ENCODE measurements at regions not wholly inside any gene's neighbourhood (a gene's known extent, or its start where the extent isn't known, plus 50 kb on each side); places are given as distances from the start of the nearest gene placed in this dataset.

DNA sequence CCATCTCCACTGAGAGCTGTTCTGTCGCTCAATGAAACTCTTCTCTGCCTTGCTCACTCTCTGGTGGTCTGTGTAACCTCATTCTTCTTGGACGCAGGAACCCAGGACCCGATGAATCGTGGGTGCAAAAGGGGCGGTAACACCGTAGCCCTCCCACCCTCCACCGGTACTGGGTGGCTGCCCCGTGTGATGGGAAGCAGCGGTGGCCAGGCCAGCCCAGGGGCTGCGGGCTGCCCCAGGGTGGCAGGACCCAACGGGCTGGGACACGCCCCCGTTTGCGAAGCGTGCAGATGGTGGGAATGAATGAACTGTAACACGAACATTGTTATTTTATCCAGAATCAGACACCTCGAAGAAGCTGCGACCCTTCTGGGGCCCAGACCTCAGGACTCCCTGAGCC is 92.3 kb upstream of the BACE2 start (continued):
- TF ChIP-seq, protein P1, sequence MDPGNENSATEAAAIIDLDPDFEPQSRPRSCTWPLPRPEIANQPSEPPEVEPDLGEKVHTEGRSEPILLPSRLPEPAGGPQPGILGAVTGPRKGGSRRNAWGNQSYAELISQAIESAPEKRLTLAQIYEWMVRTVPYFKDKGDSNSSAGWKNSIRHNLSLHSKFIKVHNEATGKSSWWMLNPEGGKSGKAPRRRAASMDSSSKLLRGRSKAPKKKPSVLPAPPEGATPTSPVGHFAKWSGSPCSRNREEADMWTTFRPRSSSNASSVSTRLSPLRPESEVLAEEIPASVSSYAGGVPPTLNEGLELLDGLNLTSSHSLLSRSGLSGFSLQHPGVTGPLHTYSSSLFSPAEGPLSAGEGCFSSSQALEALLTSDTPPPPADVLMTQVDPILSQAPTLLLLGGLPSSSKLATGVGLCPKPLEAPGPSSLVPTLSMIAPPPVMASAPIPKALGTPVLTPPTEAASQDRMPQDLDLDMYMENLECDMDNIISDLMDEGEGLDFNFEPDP (CRISPR knock-in tag; conservative IDR thresholded peaks at IDR 0.05) = no peak
- TF ChIP-seq ZBTB7B (CRISPR knock-in tag; IDR thresholded peaks at IDR 0.05) (no peak), CENPX (CRISPR knock-in tag; IDR thresholded peaks at IDR 0.05) (no peak), TBX2 (CRISPR knock-in tag; IDR thresholded peaks at IDR 0.05; ENCODE audit: borderline replicate concordance) (no peak), EED (CRISPR knock-in tag; IDR thresholded peaks at IDR 0.05) (no peak), TAF1 (CRISPR knock-in tag; IDR thresholded peaks at IDR 0.05) (no peak)
- TF ChIP-seq, protein P2, sequence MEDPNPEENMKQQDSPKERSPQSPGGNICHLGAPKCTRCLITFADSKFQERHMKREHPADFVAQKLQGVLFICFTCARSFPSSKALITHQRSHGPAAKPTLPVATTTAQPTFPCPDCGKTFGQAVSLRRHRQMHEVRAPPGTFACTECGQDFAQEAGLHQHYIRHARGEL (CRISPR knock-in tag; IDR thresholded peaks at IDR 0.05) = no peak

DNA sequence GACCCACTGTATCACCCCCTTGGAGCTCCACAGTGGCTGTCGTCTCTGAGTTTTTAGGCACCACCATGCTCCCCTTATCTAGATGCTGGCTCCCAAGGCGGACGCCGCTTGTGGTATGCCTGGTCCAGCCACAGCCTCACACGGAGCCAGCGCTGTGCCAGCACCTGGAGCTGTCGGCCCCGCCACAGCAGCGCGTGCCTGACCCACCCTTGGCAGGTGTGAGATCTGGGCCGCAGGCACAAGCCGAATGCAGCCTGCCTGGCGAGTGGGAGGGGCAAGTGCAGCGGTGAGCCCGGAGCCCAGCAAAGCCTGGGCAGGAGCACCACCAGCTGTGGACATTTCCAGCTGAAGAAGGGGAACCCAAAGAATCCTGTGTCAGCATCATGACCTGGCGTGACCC is 91.9 kb upstream of the BACE2 start:
- in situ Hi-C loops (cut with HindIII; ENCODE audit: extremely low pct_ligation_motif_present, low pct_unique_long_range_greater_than_20kb) (no loop called here), intact Hi-C loops (cut with micrococcal nuclease; ENCODE audit: unreplicated experiment) (no loop called here)
- DNase-seq (ENCODE audit: low spot score) = no peak
- Histone ChIP-seq H3K4me1 (ENCODE audit: insufficient read depth, low read length) (no peaks in the 10 kb centered on the region), H3K36me3 (replicated peaks in 1 of 2; ENCODE audit: control insufficient read depth in 1 of 2, insufficient read depth in 2 of 2, low read length in 2 of 2) (no peaks in the 10 kb centered on the region), H3K4me2 (ENCODE audit: low read depth, low read length) (no peak overlapping the region), H4K20me1 (ENCODE audit: insufficient read depth, low read length) (no peaks in the 10 kb centered on the region), H2AFZ (ENCODE audit: low read length) (no peak overlapping the region), H3K79me2 (ENCODE audit: insufficient read depth, low read length) (no peaks in the 10 kb centered on the region), H3K9ac (ENCODE audit: insufficient read depth, low read depth, low read length) (no peak overlapping the region), H3K27ac (ENCODE audit: extremely low read length, insufficient read depth, low read length) (no peak overlapping the region), H3K27me3 (ENCODE audit: control insufficient read depth in 1 of 2, insufficient read depth in 2 of 2, low read length in 2 of 2) (peaks cover 2% of the 10 kb centered on the region in 2 experiments; a peak in 2 of 5 replicates), H3K4me3 (replicated peaks in 1 of 3; ENCODE audit: insufficient read depth in 1 of 3, low read depth in 2 of 3, low read length in 3 of 3) (no peak overlapping the region), H3K9me3 (ENCODE audit: low read length) (no peaks in the 10 kb centered on the region)
- TF ChIP-seq RBM39 (IDR thresholded peaks at IDR 0.05; ENCODE audit: low read depth, low read length, poor library complexity, severe bottlenecking) = no peak
- TF ChIP-seq, protein P3, sequence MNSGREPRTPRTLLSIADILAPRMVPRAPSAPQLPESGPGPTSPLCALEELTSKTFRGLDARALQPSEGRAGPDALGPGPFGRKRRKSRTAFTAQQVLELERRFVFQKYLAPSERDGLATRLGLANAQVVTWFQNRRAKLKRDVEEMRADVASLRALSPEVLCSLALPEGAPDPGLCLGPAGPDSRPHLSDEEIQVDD (CRISPR knock-in tag; IDR thresholded peaks at IDR 0.05; ENCODE audit: borderline replicate concordance) = no peak
- TF ChIP-seq, protein P4, sequence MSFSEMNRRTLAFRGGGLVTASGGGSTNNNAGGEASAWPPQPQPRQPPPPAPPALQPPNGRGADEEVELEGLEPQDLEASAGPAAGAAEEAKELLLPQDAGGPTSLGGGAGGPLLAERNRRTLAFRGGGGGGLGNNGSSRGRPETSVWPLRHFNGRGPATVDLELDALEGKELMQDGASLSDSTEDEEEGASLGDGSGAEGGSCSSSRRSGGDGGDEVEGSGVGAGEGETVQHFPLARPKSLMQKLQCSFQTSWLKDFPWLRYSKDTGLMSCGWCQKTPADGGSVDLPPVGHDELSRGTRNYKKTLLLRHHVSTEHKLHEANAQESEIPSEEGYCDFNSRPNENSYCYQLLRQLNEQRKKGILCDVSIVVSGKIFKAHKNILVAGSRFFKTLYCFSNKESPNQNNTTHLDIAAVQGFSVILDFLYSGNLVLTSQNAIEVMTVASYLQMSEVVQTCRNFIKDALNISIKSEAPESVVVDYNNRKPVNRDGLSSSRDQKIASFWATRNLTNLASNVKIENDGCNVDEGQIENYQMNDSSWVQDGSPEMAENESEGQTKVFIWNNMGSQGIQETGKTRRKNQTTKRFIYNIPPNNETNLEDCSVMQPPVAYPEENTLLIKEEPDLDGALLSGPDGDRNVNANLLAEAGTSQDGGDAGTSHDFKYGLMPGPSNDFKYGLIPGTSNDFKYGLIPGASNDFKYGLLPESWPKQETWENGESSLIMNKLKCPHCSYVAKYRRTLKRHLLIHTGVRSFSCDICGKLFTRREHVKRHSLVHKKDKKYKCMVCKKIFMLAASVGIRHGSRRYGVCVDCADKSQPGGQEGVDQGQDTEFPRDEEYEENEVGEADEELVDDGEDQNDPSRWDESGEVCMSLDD (CRISPR knock-in tag; IDR thresholded peaks at IDR 0.05; ENCODE audit: borderline replicate concordance) = no peak
- TF ChIP-seq SP5 (CRISPR knock-in tag; IDR thresholded peaks at IDR 0.05; ENCODE audit: borderline replicate concordance, low read depth) = no peak
- no peak for TF ChIP-seq ZNF777 (CRISPR knock-in tag; IDR thresholded peaks at IDR 0.05)
- no peak for TF ChIP-seq ZNF180 (CRISPR knock-in tag; IDR thresholded peaks at IDR 0.05; ENCODE audit: borderline replicate concordance, low read depth)
- TF ChIP-seq HNRNPLL (IDR thresholded peaks at IDR 0.05; ENCODE audit: low read depth, low read length, poor library complexity, severe bottlenecking) = no peak
- TF ChIP-seq SMARCC2 (IDR thresholded peaks at IDR 0.05) = no peak
- no peak for TF ChIP-seq SIN3B (IDR thresholded peaks at IDR 0.05; ENCODE audit: low read length)
- no peak for TF ChIP-seq ZSCAN21 (CRISPR knock-in tag; IDR thresholded peaks at IDR 0.05; ENCODE audit: borderline replicate concordance)
- CTCF ChIA-PET (ENCODE audit: low intra/inter-chr PET ratio, low total read pairs) = no interaction called here
- no peak for ATAC-seq
- no peak for FAIRE-seq
- BruUV-seq (replicated peaks) = no TSS peak
- WGBS (ENCODE audit: low lambda C conversion rate) = 76% methylated on average over 6 of the region's 16 CpGs
- POLR2A ChIA-PET = no interaction called here

All from HepG2 (cell line).